Smooth muscle cell (in vitro differentiated cells): ENCODE measurements at regions not wholly inside any gene's neighbourhood (a gene's known extent, or its start where the extent isn't known, plus 50 kb on each side); places are given as distances from the start of the nearest gene placed in this dataset.

Source experiments
- DNase-seq: peaks from one replicate; lab custom pipeline; 2025; ENCODE audit not compliant: unreplicated experiment; lab: John Stamatoyannopoulos, UW
- H2AFZ ChIP-seq: fragments of 200-600 bp; sonication (generic); 2 replicates; pipeline ENCODE4 v1.6.0; 2016; ENCODE audit warnings: antibody characterized with exemption, low read depth, mild to moderate bottlenecking
- H3F3A ChIP-seq: fragments of 200-600 bp; sonication (generic); 2 replicates; pipeline ENCODE4 v1.6.0; 2017; ENCODE audit warnings: antibody characterized with exemption, low read depth
- H3K27ac ChIP-seq: fragments of 200-600 bp; sonication (generic); 2 replicates; pipeline ENCODE4 v1.5.1; 2016; ENCODE audit warnings: low read depth, mild to moderate bottlenecking
- H3K27me3 ChIP-seq: fragments of 200-600 bp; sonication (generic); 2 replicates; pipeline ENCODE4 v1.6.1; 2016; ENCODE audit warnings: low read depth, mild to moderate bottlenecking
- H3K36me3 ChIP-seq: fragments of 200-600 bp; sonication (generic); 2 replicates; pipeline ENCODE4 v1.5.1; 2016; ENCODE audit warnings: low read depth
- H3K4me1 ChIP-seq: fragments of 200-600 bp; sonication (generic); 2 replicates; pipeline ENCODE4 v1.5.1; 2016; ENCODE audit warnings: low read depth
- H3K4me2 ChIP-seq: fragments of 200-600 bp; sonication (generic); 2 replicates; pipeline ENCODE4 v1.6.0; 2016; ENCODE audit warnings: mild to moderate bottlenecking
- H3K4me3 ChIP-seq: fragments of 200-600 bp; sonication (generic); 2 replicates; pipeline ENCODE4 v1.5.1; 2016; ENCODE audit warnings: mild to moderate bottlenecking
- H3K79me2 ChIP-seq: fragments of 200-600 bp; sonication (generic); 2 replicates; pipeline ENCODE4 v1.6.0; 2016; ENCODE audit warnings: low read depth, mild to moderate bottlenecking
- H3K9ac ChIP-seq: fragments of 200-600 bp; sonication (generic); 2 replicates; pipeline ENCODE4 v1.6.0; 2016; ENCODE audit warnings: low read depth
- H3K9me3 ChIP-seq: fragments of 200-600 bp; sonication (generic); replicated peaks from 2 replicates; pipeline ENCODE4 v1.5.1; 2016; ENCODE audit warnings: low read depth
- H4K20me1 ChIP-seq: fragments of 200-600 bp; sonication (generic); 2 replicates; pipeline ENCODE4 v1.6.0; 2016; ENCODE audit warnings: low read depth
- WGBS: methylation state at CpG from one replicate; pipeline ENCODE4 v1.1.7; 2016; ENCODE audit warnings: low lambda C conversion rate; 5-methylcytosine and 5-hydroxymethylcytosine counted together
- TF ChIP-seq, protein P1 (sequence below): fragments of 200-600 bp; sonication (generic); IDR thresholded peaks from 2 replicates; pipeline ENCODE4 v1.5.1; 2017; ENCODE audit warnings: borderline replicate concordance, mild to moderate bottlenecking, antibody characterized with exemption; ENCODE audit not compliant: insufficient read depth, poor library complexity, severe bottlenecking

DNA sequence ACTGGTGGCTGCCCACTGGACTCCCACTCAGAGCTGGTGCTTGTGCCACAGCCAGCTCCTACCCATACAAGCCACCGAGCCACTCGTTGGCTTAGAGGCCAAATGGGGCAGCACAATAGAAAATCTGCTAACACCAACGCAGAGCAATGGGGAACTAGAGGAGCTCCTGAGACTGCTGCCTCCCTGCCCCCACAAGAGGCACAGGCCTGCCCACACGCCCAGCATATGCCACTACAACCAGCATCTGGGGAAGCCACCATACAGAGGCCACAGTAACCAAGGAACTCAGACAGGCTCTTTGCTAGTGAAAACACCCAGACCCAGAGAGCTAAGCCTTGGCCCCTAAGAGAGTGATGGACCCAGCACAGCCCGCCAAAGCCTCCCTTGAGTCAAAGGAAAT is 231.2 kb upstream of the RAB6C start:
- Histone ChIP-seq H3K9me3 (no peaks in the 10 kb centered on the region), H3K9ac (no peak overlapping the region), H3K27ac (no peak overlapping the region), H4K20me1 (no peaks in the 10 kb centered on the region), H3K79me2 (no peaks in the 10 kb centered on the region), H3F3A (no peaks in the 10 kb centered on the region), H3K4me3 (no peak overlapping the region), H2AFZ (no peak overlapping the region), H3K4me1 (no peaks in the 10 kb centered on the region), H3K4me2 (no peak overlapping the region), H3K36me3 (no peaks in the 10 kb centered on the region), H3K27me3 (no peaks in the 10 kb centered on the region)
- no peak for DNase-seq
- TF ChIP-seq, protein P1, sequence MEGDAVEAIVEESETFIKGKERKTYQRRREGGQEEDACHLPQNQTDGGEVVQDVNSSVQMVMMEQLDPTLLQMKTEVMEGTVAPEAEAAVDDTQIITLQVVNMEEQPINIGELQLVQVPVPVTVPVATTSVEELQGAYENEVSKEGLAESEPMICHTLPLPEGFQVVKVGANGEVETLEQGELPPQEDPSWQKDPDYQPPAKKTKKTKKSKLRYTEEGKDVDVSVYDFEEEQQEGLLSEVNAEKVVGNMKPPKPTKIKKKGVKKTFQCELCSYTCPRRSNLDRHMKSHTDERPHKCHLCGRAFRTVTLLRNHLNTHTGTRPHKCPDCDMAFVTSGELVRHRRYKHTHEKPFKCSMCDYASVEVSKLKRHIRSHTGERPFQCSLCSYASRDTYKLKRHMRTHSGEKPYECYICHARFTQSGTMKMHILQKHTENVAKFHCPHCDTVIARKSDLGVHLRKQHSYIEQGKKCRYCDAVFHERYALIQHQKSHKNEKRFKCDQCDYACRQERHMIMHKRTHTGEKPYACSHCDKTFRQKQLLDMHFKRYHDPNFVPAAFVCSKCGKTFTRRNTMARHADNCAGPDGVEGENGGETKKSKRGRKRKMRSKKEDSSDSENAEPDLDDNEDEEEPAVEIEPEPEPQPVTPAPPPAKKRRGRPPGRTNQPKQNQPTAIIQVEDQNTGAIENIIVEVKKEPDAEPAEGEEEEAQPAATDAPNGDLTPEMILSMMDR = no peak
- 80% methylated on average over 5 of the region's 5 CpGs for WGBS

DNA sequence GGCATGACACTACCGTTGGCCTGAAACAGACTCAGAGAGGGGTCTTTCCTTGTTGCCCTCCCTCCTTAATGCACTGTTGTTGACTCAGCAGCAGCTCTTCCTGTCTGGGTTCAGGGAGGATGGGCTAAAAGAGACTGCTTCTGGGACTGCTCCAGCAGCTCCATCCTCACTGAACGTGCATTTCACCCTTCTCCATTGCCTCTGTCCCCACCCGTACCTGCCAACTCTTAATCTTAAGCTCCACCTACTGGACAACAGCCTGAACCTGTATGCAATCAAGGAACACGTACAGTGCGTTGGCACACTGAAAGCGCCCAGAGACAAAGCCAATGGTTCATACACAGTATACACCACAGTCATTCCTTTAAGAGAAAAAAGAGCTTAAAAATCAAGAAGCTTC is 230.8 kb upstream of the RAB6C start:
- Histone ChIP-seq H3K4me2 (no peak overlapping the region), H3K27me3 (no peaks in the 10 kb centered on the region), H3K79me2 (no peaks in the 10 kb centered on the region), H3K4me3 (no peak overlapping the region), H3F3A (no peaks in the 10 kb centered on the region), H4K20me1 (no peaks in the 10 kb centered on the region), H3K9ac (no peak overlapping the region), H3K4me1 (no peaks in the 10 kb centered on the region), H3K9me3 (no peaks in the 10 kb centered on the region), H3K36me3 (no peaks in the 10 kb centered on the region), H3K27ac (no peak overlapping the region), H2AFZ (no peak overlapping the region)
- no peak for DNase-seq
- TF ChIP-seq, protein P1 = peak; percentile 13
- 49% methylated on average over 6 of the region's 6 CpGs for WGBS

DNA sequence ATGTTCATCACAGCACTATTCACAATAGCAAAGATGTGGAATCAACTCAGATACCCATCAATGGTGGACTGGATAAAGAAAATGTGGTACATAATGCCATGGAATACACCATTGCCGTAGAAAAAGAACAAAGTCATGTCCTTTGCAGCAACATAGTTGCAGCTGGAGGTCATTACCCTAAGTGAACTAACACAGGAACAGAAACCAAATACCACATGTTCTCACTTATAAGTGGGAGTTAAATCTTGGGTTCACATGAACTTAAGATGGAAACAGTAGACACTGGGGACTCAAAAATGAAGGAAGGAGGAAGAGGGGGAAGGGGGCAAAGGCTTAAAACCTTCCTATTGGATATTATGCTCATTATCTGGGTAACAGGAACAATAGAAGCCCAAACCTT is 228.1 kb upstream of the RAB6C start:
- no peak overlapping the region for H3K9ac ChIP-seq
- 90% methylated on average over 1 of the region's 1 CpG for WGBS
- no peaks in the 10 kb centered on the region for H3K4me1 ChIP-seq
- TF ChIP-seq, protein P1 = no peak
- no peak overlapping the region for H2AFZ ChIP-seq
- H4K20me1 ChIP-seq = no peaks in the 10 kb centered on the region
- no peaks in the 10 kb centered on the region for H3K79me2 ChIP-seq
- H3K9me3 ChIP-seq = no peaks in the 10 kb centered on the region
- H3F3A ChIP-seq = no peaks in the 10 kb centered on the region
- H3K27ac ChIP-seq = no peak overlapping the region
- H3K36me3 ChIP-seq = no peaks in the 10 kb centered on the region
- H3K27me3 ChIP-seq = no peaks in the 10 kb centered on the region
- H3K4me2 ChIP-seq = no peak overlapping the region
- H3K4me3 ChIP-seq = no peak overlapping the region
- DNase-seq = no peak

DNA sequence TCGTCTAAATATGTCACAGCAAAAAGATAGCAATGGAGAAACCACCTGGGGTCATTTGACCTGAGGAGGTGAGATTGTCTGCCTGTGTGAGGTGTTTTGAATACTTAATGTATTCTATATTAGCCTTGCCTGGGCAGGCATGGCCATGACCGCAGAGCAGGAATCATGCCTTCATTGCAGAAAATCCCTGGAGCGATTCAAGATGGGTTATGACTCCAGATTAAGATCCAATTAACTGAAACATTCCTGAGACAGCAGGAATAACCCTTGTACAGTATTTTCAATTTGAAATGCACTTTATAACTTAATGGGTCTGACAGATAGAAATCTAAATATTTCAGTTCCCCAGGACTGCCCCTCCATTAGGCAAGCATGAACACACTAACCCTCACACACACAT is 227.3 kb upstream of the RAB6C start:
- Histone ChIP-seq H3K9ac (no peak overlapping the region), H2AFZ (no peak overlapping the region), H4K20me1 (no peaks in the 10 kb centered on the region), H3K27ac (no peak overlapping the region), H3K4me2 (no peak overlapping the region), H3K4me1 (no peaks in the 10 kb centered on the region), H3K36me3 (no peaks in the 10 kb centered on the region), H3K4me3 (no peak overlapping the region), H3K79me2 (no peaks in the 10 kb centered on the region), H3K9me3 (no peaks in the 10 kb centered on the region), H3F3A (no peaks in the 10 kb centered on the region), H3K27me3 (no peaks in the 10 kb centered on the region)
- TF ChIP-seq, protein P1 = no peak
- no peak for DNase-seq
- WGBS = 90% methylated on average over 3 of the region's 3 CpGs
